GM12872 (cell line): ENCODE measurements at regions not wholly inside any gene's neighbourhood (a gene's known extent, or its start where the extent isn't known, plus 50 kb on each side); places are given as distances from the start of the nearest gene placed in this dataset.

Source experiments
- CTCF ChIP-seq: IDR thresholded peaks from 3 replicates; pipeline ENCODE4 v1.5.1; 2011; ENCODE audit warnings: low read depth, mild to moderate bottlenecking, low read length, moderate library complexity; ENCODE audit not compliant: insufficient read depth

GRCh38 chr18:47316924-47317323 is 65.5 kb upstream of the SKOR2 start:
- TF ChIP-seq CTCF = no peak

GRCh38 chr18:47313901-47314300 is 62.4 kb upstream of the SKOR2 start:
- TF ChIP-seq CTCF = no peak

GRCh38 chr18:47311585-47311984 is 60.1 kb upstream of the SKOR2 start:
- no peak for TF ChIP-seq CTCF
